Smooth muscle cell (in vitro differentiated cells): ENCODE measurements at regions not wholly inside any gene's neighbourhood (a gene's known extent, or its start where the extent isn't known, plus 50 kb on each side); places are given as distances from the start of the nearest gene placed in this dataset.

ENCODE experiments used
- DNase-seq: peaks from one replicate; lab custom pipeline; 2025; ENCODE audit not compliant: unreplicated experiment; lab: John Stamatoyannopoulos, UW
- H2AFZ ChIP-seq: fragments of 200-600 bp; sonication (generic); 2 replicates; pipeline ENCODE4 v1.6.0; 2016; ENCODE audit warnings: antibody characterized with exemption, low read depth, mild to moderate bottlenecking
- H3F3A ChIP-seq: fragments of 200-600 bp; sonication (generic); 2 replicates; pipeline ENCODE4 v1.6.0; 2017; ENCODE audit warnings: antibody characterized with exemption, low read depth
- H3K27ac ChIP-seq: fragments of 200-600 bp; sonication (generic); 2 replicates; pipeline ENCODE4 v1.5.1; 2016; ENCODE audit warnings: low read depth, mild to moderate bottlenecking
- H3K27me3 ChIP-seq: fragments of 200-600 bp; sonication (generic); 2 replicates; pipeline ENCODE4 v1.6.1; 2016; ENCODE audit warnings: low read depth, mild to moderate bottlenecking
- H3K36me3 ChIP-seq: fragments of 200-600 bp; sonication (generic); 2 replicates; pipeline ENCODE4 v1.5.1; 2016; ENCODE audit warnings: low read depth
- H3K4me1 ChIP-seq: fragments of 200-600 bp; sonication (generic); 2 replicates; pipeline ENCODE4 v1.5.1; 2016; ENCODE audit warnings: low read depth
- H3K4me2 ChIP-seq: fragments of 200-600 bp; sonication (generic); 2 replicates; pipeline ENCODE4 v1.6.0; 2016; ENCODE audit warnings: mild to moderate bottlenecking
- H3K4me3 ChIP-seq: fragments of 200-600 bp; sonication (generic); 2 replicates; pipeline ENCODE4 v1.5.1; 2016; ENCODE audit warnings: mild to moderate bottlenecking
- H3K79me2 ChIP-seq: fragments of 200-600 bp; sonication (generic); 2 replicates; pipeline ENCODE4 v1.6.0; 2016; ENCODE audit warnings: low read depth, mild to moderate bottlenecking
- H3K9ac ChIP-seq: fragments of 200-600 bp; sonication (generic); 2 replicates; pipeline ENCODE4 v1.6.0; 2016; ENCODE audit warnings: low read depth
- H3K9me3 ChIP-seq: fragments of 200-600 bp; sonication (generic); replicated peaks from 2 replicates; pipeline ENCODE4 v1.5.1; 2016; ENCODE audit warnings: low read depth
- H4K20me1 ChIP-seq: fragments of 200-600 bp; sonication (generic); 2 replicates; pipeline ENCODE4 v1.6.0; 2016; ENCODE audit warnings: low read depth
- CTCF ChIP-seq: fragments of 200-600 bp; sonication (generic); IDR thresholded peaks from 2 replicates; pipeline ENCODE4 v1.5.1; 2017; ENCODE audit warnings: borderline replicate concordance, mild to moderate bottlenecking, antibody characterized with exemption; ENCODE audit not compliant: insufficient read depth, poor library complexity, severe bottlenecking
- WGBS: methylation state at CpG from one replicate; pipeline ENCODE4 v1.1.7; 2016; ENCODE audit warnings: low lambda C conversion rate; 5-methylcytosine and 5-hydroxymethylcytosine counted together

- Histone ChIP-seq H3K79me2 (no peaks in the 10 kb centered on the region), H3K9ac (no peak overlapping the region), H3F3A (no peaks in the 10 kb centered on the region), H3K27ac (no peak overlapping the region), H3K9me3 (no peaks in the 10 kb centered on the region), H4K20me1 (no peaks in the 10 kb centered on the region), H3K4me1 (no peaks in the 10 kb centered on the region), H3K4me2 (no peak overlapping the region), H2AFZ (no peak overlapping the region), H3K27me3 (peaks cover 20% of the 10 kb centered on the region), H3K4me3 (no peak overlapping the region), H3K36me3 (no peaks in the 10 kb centered on the region)
- DNase-seq = no peak
- TF ChIP-seq CTCF = no peak
- WGBS = 62% methylated on average over 2 of the region's 2 CpGs
Measured at GRCh38 chr9:119722384-119722783, 353.1 kb upstream of the BRINP1 start.

- no peak overlapping the region for H3K4me3 ChIP-seq
- H4K20me1 ChIP-seq = no peaks in the 10 kb centered on the region
- H3K9me3 ChIP-seq = no peaks in the 10 kb centered on the region
- no peaks in the 10 kb centered on the region for H3K27me3 ChIP-seq
- no peak for TF ChIP-seq CTCF
- H3F3A ChIP-seq = no peaks in the 10 kb centered on the region
- no peak for DNase-seq
- H3K27ac ChIP-seq = no peak overlapping the region
- H3K9ac ChIP-seq = no peak overlapping the region
- no peaks in the 10 kb centered on the region for H3K36me3 ChIP-seq
- no peak overlapping the region for H2AFZ ChIP-seq
- no peaks in the 10 kb centered on the region for H3K4me1 ChIP-seq
- H3K4me2 ChIP-seq = no peak overlapping the region
- no peaks in the 10 kb centered on the region for H3K79me2 ChIP-seq
- 87% methylated on average over 1 of the region's 1 CpG for WGBS
Measured at GRCh38 chr9:119712325-119712724, 343.1 kb upstream of the BRINP1 start.

- Histone ChIP-seq H3K4me3 (no peak overlapping the region), H4K20me1 (no peaks in the 10 kb centered on the region), H3F3A (no peaks in the 10 kb centered on the region), H2AFZ (no peak overlapping the region), H3K4me2 (no peak overlapping the region), H3K9me3 (no peaks in the 10 kb centered on the region), H3K27me3 (peaks cover 7% of the 10 kb centered on the region), H3K27ac (no peak overlapping the region), H3K36me3 (no peaks in the 10 kb centered on the region), H3K9ac (no peak overlapping the region), H3K79me2 (no peaks in the 10 kb centered on the region), H3K4me1 (no peaks in the 10 kb centered on the region)
- WGBS = 98% methylated on average over 2 of the region's 2 CpGs
- no peak for TF ChIP-seq CTCF
- DNase-seq = no peak
Measured at GRCh38 chr9:119709431-119709830, 340.2 kb upstream of the BRINP1 start.

- peaks cover 17% of the 10 kb centered on the region for H3K27me3 ChIP-seq
- H3K4me3 ChIP-seq = no peak overlapping the region
- DNase-seq = no peak
- no peaks in the 10 kb centered on the region for H3F3A ChIP-seq
- H3K4me1 ChIP-seq = no peaks in the 10 kb centered on the region
- H3K79me2 ChIP-seq = no peaks in the 10 kb centered on the region
- no peak overlapping the region for H3K27ac ChIP-seq
- no peaks in the 10 kb centered on the region for H4K20me1 ChIP-seq
- H3K9me3 ChIP-seq = no peaks in the 10 kb centered on the region
- TF ChIP-seq CTCF = no peak
- 95% methylated on average over 4 of the region's 4 CpGs for WGBS
- H3K36me3 ChIP-seq = no peaks in the 10 kb centered on the region
- no peak overlapping the region for H2AFZ ChIP-seq
- no peak overlapping the region for H3K9ac ChIP-seq
- no peak overlapping the region for H3K4me2 ChIP-seq
Measured at GRCh38 chr9:119707228-119707845, 338.1 kb upstream of the BRINP1 start.
